OCI-LY1 (cell line): ENCODE measurements at regions not wholly inside any gene's neighbourhood (a gene's known extent, or its start where the extent isn't known, plus 50 kb on each side); places are given as distances from the start of the nearest gene placed in this dataset.

Experiments
- H2AFZ ChIP-seq: fragments of 200-600 bp; sonication (generic), shearing (Covaris generic); 2 replicates; pipeline ENCODE4 v1.6.0; 2014; ENCODE audit warnings: antibody characterized with exemption, mild to moderate bottlenecking, low read length
- H3F3A ChIP-seq: fragments of 200-600 bp; sonication (generic), shearing (Covaris generic); 2 replicates; pipeline ENCODE4 v1.6.0; 2014; ENCODE audit warnings: mild to moderate bottlenecking, antibody characterized with exemption, low read length, moderate library complexity; ENCODE audit not compliant: insufficient read depth
- H3K27ac ChIP-seq: fragments of 200-600 bp; sonication (generic); 2 replicates; pipeline ENCODE4 v1.5.1; 2014; ENCODE audit warnings: low read length, mixed run types, mild to moderate bottlenecking, low read depth; ENCODE audit not compliant: poor library complexity, severe bottlenecking
- H3K27me3 ChIP-seq: fragments of 200-600 bp; sonication (generic); 2 replicates; pipeline ENCODE4 v1.6.0; 2014; ENCODE audit warnings: antibody characterized with exemption, mild to moderate bottlenecking, low read length, moderate library complexity; ENCODE audit not compliant: insufficient read depth
- H3K36me3 ChIP-seq: fragments of 200-600 bp; sonication (generic); 2 replicates; pipeline ENCODE4 v1.6.1; 2014; ENCODE audit warnings: mild to moderate bottlenecking, antibody characterized with exemption, low read length, moderate library complexity, mixed read lengths; ENCODE audit not compliant: insufficient read depth
- H3K4me1 ChIP-seq: fragments of 200-600 bp; sonication (generic); 2 replicates; pipeline ENCODE4 v1.5.1; 2014; ENCODE audit warnings: mild to moderate bottlenecking, low read length, moderate library complexity; ENCODE audit not compliant: insufficient read depth, severe bottlenecking
- H3K4me2 ChIP-seq: fragments of 200-600 bp; sonication (generic), shearing (Covaris generic); 2 replicates; pipeline ENCODE4 v1.6.1; 2014; ENCODE audit warnings: low read length
- H3K4me3 ChIP-seq: fragments of 200-600 bp; sonication (generic); 2 replicates; pipeline ENCODE4 v1.5.1; 2014; ENCODE audit warnings: low read length, low read depth, mild to moderate bottlenecking, mixed read lengths; ENCODE audit not compliant: poor library complexity, severe bottlenecking
- H3K79me2 ChIP-seq: fragments of 200-600 bp; shearing (Covaris generic); 2 replicates; pipeline ENCODE4 v1.6.1; 2016; ENCODE audit warnings: mixed run types, low read length, mixed read lengths; ENCODE audit not compliant: insufficient read depth
- H3K9ac ChIP-seq: fragments of 200-600 bp; sonication (generic), shearing (Covaris generic); 2 replicates; pipeline ENCODE4 v1.6.1; 2014; ENCODE audit warnings: mild to moderate bottlenecking, low read length, mixed read lengths
- H3K9me2 ChIP-seq: fragments of 200-600 bp; sonication (generic), shearing (Covaris generic); 2 replicates; pipeline ENCODE4 v1.6.1; 2014; ENCODE audit warnings: low read depth, mild to moderate bottlenecking, low read length, mixed read lengths
- H3K9me3 ChIP-seq: fragments of 200-600 bp; shearing (Covaris generic); 2 replicates; pipeline ENCODE4 v1.6.1; 2014; ENCODE audit warnings: low read length, mixed read lengths
- H4K20me1 ChIP-seq: fragments of 200-600 bp; sonication (generic), shearing (Covaris generic); 2 replicates; pipeline ENCODE4 v1.6.0; 2016; ENCODE audit warnings: mild to moderate bottlenecking, low read length; ENCODE audit not compliant: insufficient read depth
- CTCF ChIP-seq: fragments of 200-600 bp; sonication (generic), shearing (Covaris generic); IDR thresholded peaks from 2 replicates; pipeline ENCODE4 v1.5.1; 2017; ENCODE audit warnings: mild to moderate bottlenecking, antibody characterized with exemption, low read length, moderate library complexity, mixed read lengths
- EZH2 ChIP-seq: fragments of 200-600 bp; sonication (generic), shearing (Covaris generic); IDR thresholded peaks from 2 replicates; pipeline ENCODE4 v1.8.0; 2017; ENCODE audit warnings: borderline replicate concordance, mixed run types, mild to moderate bottlenecking, antibody characterized with exemption, low read length, moderate library complexity, mixed read lengths

- TF ChIP-seq EZH2: no peak
- TF ChIP-seq CTCF: no peak
- H3K27ac ChIP-seq: no peak overlapping the region
- no peaks in the 10 kb centered on the region for H3F3A ChIP-seq
- no peaks in the 10 kb centered on the region for H3K9me2 ChIP-seq
- H3K79me2 ChIP-seq: no peaks in the 10 kb centered on the region
- no peak overlapping the region for H3K4me3 ChIP-seq
- H3K36me3 ChIP-seq: no peaks in the 10 kb centered on the region
- no peaks in the 10 kb centered on the region for H3K27me3 ChIP-seq
- no peaks in the 10 kb centered on the region for H3K9me3 ChIP-seq
- H3K4me1 ChIP-seq: no peaks in the 10 kb centered on the region
- H3K4me2 ChIP-seq: no peak overlapping the region
- H4K20me1 ChIP-seq: no peaks in the 10 kb centered on the region
- no peak overlapping the region for H2AFZ ChIP-seq
- no peak overlapping the region for H3K9ac ChIP-seq
Observed at GRCh38 chr14:65916055-65916454, 503.5 kb downstream of the FUT8 start.

GRCh38 chr14:65920996-65921395 is 508.5 kb downstream of the FUT8 start:
- TF ChIP-seq EZH2 (no peak), CTCF (no peak)
- no peaks in the 10 kb centered on the region for H3K27me3 ChIP-seq

GRCh38 chr14:65922142-65922541 is 509.6 kb downstream of the FUT8 start:
- no peak overlapping the region for H3K4me3 ChIP-seq
- no peak overlapping the region for H2AFZ ChIP-seq
- no peaks in the 10 kb centered on the region for H3K4me1 ChIP-seq
- H3K79me2 ChIP-seq: no peaks in the 10 kb centered on the region
- no peak overlapping the region for H3K27ac ChIP-seq
- H4K20me1 ChIP-seq: no peaks in the 10 kb centered on the region
- TF ChIP-seq CTCF: no peak
- no peak for TF ChIP-seq EZH2
- no peaks in the 10 kb centered on the region for H3K9me3 ChIP-seq
- H3K4me2 ChIP-seq: no peak overlapping the region
- no peaks in the 10 kb centered on the region for H3F3A ChIP-seq
- no peaks in the 10 kb centered on the region for H3K9me2 ChIP-seq
- H3K36me3 ChIP-seq: no peaks in the 10 kb centered on the region
- no peaks in the 10 kb centered on the region for H3K27me3 ChIP-seq
- no peak overlapping the region for H3K9ac ChIP-seq

More at GRCh38 chr14:65920996-65921395, 508.5 kb downstream of the FUT8 start:
- H3F3A ChIP-seq: no peaks in the 10 kb centered on the region
- H2AFZ ChIP-seq: no peak overlapping the region
- H4K20me1 ChIP-seq: no peaks in the 10 kb centered on the region
- H3K79me2 ChIP-seq: no peaks in the 10 kb centered on the region
- H3K27ac ChIP-seq: no peak overlapping the region
- no peak overlapping the region for H3K4me2 ChIP-seq
- H3K36me3 ChIP-seq: no peaks in the 10 kb centered on the region
- H3K9ac ChIP-seq: no peak overlapping the region
- H3K9me2 ChIP-seq: no peaks in the 10 kb centered on the region
- H3K9me3 ChIP-seq: no peaks in the 10 kb centered on the region
- H3K4me3 ChIP-seq: no peak overlapping the region
- no peaks in the 10 kb centered on the region for H3K4me1 ChIP-seq
